Activated CD4-positive, alpha-beta T cell treated with anti-CD3 and anti-CD28 coated beads, Interleukin-2, amount 10 ng/mL, durations not matched to agents 7 days and 5 days (primary cell): ENCODE measurements at regions not wholly inside any gene's neighbourhood (a gene's known extent, or its start where the extent isn't known, plus 50 kb on each side); places are given as distances from the start of the nearest gene placed in this dataset.

ENCODE experiments used
- CTCF ChIA-PET: fragments of 350-600 bp; sonication (Branson Sonifier 250); formaldehyde crosslinking; loops from one replicate; lab custom pipeline; 2021; ENCODE audit warnings: antibody characterized with exemption; lab: Charles Lee
- POLR2A ChIA-PET: fragments of 350-600 bp; sonication (Branson Sonifier 250); formaldehyde crosslinking; loops from one replicate; lab custom pipeline; 2021; ENCODE audit warnings: antibody characterized with exemption; lab: Charles Lee
- DNase-seq: peaks from one replicate; pipeline ENCODE4 v3.0.0-alpha.2; 2020
- H3K27ac Mint-ChIP-seq: one replicate; pipeline ENCODE4 v1.8.0; 2021; ENCODE audit warnings: mild to moderate bottlenecking, moderate library complexity, mixed read lengths
- H3K27me3 Mint-ChIP-seq: one replicate; pipeline ENCODE4 v1.8.0; 2021; ENCODE audit warnings: mixed read lengths
- H3K36me3 Mint-ChIP-seq: one replicate; pipeline ENCODE4 v1.8.0; 2021; ENCODE audit warnings: low read depth, mixed read lengths
- H3K4me1 Mint-ChIP-seq: one replicate; pipeline ENCODE4 v1.8.0; 2021; ENCODE audit warnings: mixed read lengths
- H3K4me3 Mint-ChIP-seq: one replicate; pipeline ENCODE4 v1.8.0; 2021; ENCODE audit warnings: mild to moderate bottlenecking, moderate library complexity, mixed read lengths
- H3K9me3 Mint-ChIP-seq: one replicate; pipeline ENCODE4 v1.8.0; 2021; ENCODE audit warnings: mixed read lengths

DNA sequence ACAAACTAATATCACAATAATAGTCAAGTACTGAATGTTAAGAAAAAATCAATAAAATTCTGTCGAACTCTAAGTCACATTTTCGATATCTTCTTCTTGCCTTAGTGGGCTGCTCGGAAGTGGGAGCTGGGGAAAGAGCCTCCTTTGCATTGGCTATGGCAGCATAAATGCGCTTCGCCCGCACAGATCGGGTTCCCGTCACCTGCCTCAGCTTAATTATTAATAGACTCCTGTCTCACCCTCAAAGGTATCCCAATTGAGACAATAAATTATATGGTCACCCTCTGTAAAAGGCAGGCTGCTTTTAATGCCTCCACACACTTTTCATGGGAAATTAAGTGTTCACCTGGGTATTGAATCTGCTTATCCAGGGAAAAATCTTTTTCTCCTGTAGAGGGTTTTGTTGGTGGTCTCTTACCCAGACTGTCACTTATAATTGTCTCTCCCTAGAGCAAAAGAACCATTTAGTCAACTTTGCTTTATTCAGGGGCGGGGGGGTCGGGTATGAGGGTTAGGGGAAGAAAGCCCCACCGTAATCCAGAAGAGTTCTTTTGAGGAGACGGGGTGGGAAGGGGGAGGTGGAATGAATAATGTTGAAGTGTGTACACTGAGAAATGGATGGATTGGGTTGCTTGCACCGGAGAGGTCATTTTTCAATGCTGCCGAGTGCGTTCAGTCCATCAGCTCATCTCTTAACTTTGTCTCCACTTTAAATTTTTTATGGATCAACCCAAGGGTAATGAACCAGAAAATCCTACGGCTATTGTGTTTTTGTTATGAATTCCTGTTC lies 682.6 kb upstream of the SGCG start:
- no peaks in the 10 kb centered on the region for H3K4me1 Mint-ChIP-seq
- H3K4me3 Mint-ChIP-seq, result no peak overlapping the region
- DNase-seq, result no peak
- POLR2A ChIA-PET, result no interaction called here
- no peak overlapping the region for H3K27ac Mint-ChIP-seq
- CTCF ChIA-PET, result no interaction called here
- no peaks in the 10 kb centered on the region for H3K9me3 Mint-ChIP-seq
- no peaks in the 10 kb centered on the region for H3K27me3 Mint-ChIP-seq
- H3K36me3 Mint-ChIP-seq, result no peaks in the 10 kb centered on the region

GRCh38 chr13:22499919-22500318 lies 680.9 kb upstream of the SGCG start:
- H3K36me3 Mint-ChIP-seq, result no peaks in the 10 kb centered on the region
- H3K4me1 Mint-ChIP-seq, result no peaks in the 10 kb centered on the region
- H3K9me3 Mint-ChIP-seq, result no peaks in the 10 kb centered on the region
- no peak for DNase-seq
- ChIA-PET POLR2A (no interaction called here), CTCF (no interaction called here)
- no peak overlapping the region for H3K27ac Mint-ChIP-seq
- H3K4me3 Mint-ChIP-seq, result no peak overlapping the region
- no peaks in the 10 kb centered on the region for H3K27me3 Mint-ChIP-seq

- DNase-seq, result no peak
- Mint-ChIP-seq H3K4me1 (no peaks in the 10 kb centered on the region), H3K27me3 (peaks cover 2% of the 10 kb centered on the region), H3K9me3 (no peaks in the 10 kb centered on the region), H3K27ac (no peak overlapping the region), H3K4me3 (no peak overlapping the region), H3K36me3 (no peaks in the 10 kb centered on the region)
- POLR2A ChIA-PET, result no interaction called here
- CTCF ChIA-PET, result no interaction called here
These were observed 675.3 kb upstream of the SGCG start for GRCh38 chr13:22505489-22505888.

DNA sequence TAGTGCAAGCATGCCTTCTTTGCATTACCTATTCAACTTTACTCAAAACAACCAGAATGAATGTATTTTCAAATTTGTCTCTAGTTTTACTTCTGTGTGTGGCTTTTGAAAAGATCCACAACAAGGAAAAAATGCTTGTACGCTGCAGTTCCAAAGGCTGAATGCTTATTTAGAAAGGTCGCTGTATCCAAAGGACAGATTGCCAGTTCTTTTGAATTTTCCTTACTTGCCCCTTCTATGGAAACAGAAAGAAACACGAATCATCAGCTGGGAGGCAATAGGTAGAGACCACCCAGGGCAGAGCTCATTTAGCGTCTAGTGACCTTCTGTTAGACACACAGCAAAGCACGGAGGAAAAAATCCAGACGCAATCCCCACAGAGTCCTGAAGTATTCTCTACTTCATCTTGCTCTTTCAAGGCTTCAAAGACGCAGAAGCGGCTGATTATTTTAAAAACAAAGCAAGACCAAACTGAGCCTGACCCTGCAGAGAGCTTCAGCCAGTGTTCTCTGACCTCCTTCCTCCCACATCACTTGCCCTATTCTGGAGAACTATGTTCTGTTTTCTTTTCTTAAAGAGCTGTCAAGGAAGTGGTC lies 674.6 kb upstream of the SGCG start:
- no peaks in the 10 kb centered on the region for H3K4me1 Mint-ChIP-seq
- DNase-seq, result no peak
- POLR2A ChIA-PET, result no interaction called here

DNA sequence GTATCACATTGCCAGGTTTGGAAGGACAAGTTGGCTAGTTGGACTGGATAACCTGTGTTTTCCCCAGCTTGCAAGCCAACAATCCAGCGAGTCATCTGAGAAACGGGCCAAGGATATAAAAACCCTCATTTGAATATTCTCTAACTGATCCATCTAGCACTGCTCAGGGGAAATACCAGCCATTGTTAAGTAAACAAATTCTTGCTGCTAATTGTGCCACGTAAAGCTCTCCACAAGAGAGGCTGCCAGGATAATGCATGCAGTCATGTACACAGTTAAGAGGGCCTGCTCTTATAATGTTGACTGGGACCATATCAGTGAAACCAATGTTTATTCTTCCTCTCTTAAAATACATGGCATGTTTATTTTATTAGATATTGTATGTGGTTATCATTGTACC lies 663.2 kb upstream of the SGCG start:
- Mint-ChIP-seq H3K36me3 (no peaks in the 10 kb centered on the region), H3K4me3 (no peak overlapping the region), H3K9me3 (peaks cover 7% of the 10 kb centered on the region), H3K27ac (no peak overlapping the region), H3K27me3 (no peaks in the 10 kb centered on the region), H3K4me1 (no peaks in the 10 kb centered on the region)
- POLR2A ChIA-PET, result no interaction called here
- CTCF ChIA-PET, result no interaction called here
- no peak for DNase-seq

More for the DNA sequence above, 674.6 kb upstream of the SGCG start:
- Mint-ChIP-seq H3K9me3 (no peaks in the 10 kb centered on the region), H3K36me3 (no peaks in the 10 kb centered on the region), H3K27me3 (peaks cover 2% of the 10 kb centered on the region), H3K27ac (no peak overlapping the region), H3K4me3 (no peak overlapping the region)
- CTCF ChIA-PET, result no interaction called here

- Mint-ChIP-seq H3K27me3 (no peaks in the 10 kb centered on the region), H3K27ac (no peak overlapping the region), H3K4me3 (no peak overlapping the region), H3K4me1 (no peaks in the 10 kb centered on the region), H3K9me3 (peaks cover 7% of the 10 kb centered on the region), H3K36me3 (no peaks in the 10 kb centered on the region)
- ChIA-PET POLR2A (no interaction called here), CTCF (no interaction called here)
- no peak for DNase-seq
These were observed 643.9 kb upstream of the SGCG start for GRCh38 chr13:22536851-22537250.

- Mint-ChIP-seq H3K9me3 (peaks cover 4% of the 10 kb centered on the region), H3K36me3 (no peaks in the 10 kb centered on the region), H3K4me3 (no peak overlapping the region), H3K4me1 (no peaks in the 10 kb centered on the region), H3K27ac (no peak overlapping the region), H3K27me3 (no peaks in the 10 kb centered on the region)
- POLR2A ChIA-PET, result no interaction called here
- no peak for DNase-seq
- CTCF ChIA-PET, result no interaction called here
These were observed 642.4 kb upstream of the SGCG start for GRCh38 chr13:22538400-22538799.

DNA sequence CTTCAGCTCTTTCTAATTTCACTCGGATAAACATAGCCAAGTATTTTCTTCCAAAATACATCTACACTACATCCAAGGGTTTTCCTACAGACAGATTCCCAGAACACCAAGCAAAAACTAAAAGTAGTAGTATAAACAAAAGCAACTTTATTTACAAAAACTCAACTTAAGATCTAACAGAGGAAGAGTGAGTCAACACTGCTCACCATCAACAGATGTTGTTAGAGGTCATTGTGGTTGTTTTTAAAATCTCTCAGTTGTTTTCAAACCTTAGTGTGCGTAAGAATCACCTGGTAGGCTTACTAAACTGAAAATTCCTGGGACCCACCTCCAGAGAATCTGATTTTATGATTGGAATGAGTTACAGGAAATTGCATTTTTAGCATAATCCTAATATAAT lies 631.7 kb upstream of the SGCG start:
- no peaks in the 10 kb centered on the region for H3K4me1 Mint-ChIP-seq
- H3K9me3 Mint-ChIP-seq, result peaks cover 6% of the 10 kb centered on the region
- no peaks in the 10 kb centered on the region for H3K36me3 Mint-ChIP-seq
- DNase-seq, result no peak
- no peak overlapping the region for H3K27ac Mint-ChIP-seq
- H3K27me3 Mint-ChIP-seq, result no peaks in the 10 kb centered on the region
- ChIA-PET CTCF (no interaction called here), POLR2A (no interaction called here)
- H3K4me3 Mint-ChIP-seq, result no peak overlapping the region

DNA sequence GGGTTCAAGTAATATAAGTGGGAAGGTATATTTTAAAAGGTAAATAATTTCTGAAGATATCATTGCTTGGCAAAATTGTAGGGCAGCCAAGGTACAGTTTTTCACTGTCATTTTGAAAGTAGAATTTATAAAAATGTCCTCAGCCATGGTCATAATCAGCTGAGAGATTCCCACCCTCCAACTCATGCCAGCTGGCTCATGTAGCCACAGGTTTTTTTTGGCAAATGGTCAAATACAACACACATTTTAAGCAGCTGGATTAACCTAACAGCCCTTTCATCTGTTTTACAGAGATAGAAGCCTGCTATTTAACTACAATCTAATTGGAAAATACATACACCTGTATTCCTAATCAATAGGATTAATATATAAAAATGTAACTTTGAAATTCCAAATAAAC lies 619.2 kb upstream of the SGCG start:
- Mint-ChIP-seq H3K4me3 (no peak overlapping the region), H3K36me3 (no peaks in the 10 kb centered on the region), H3K9me3 (peaks cover 6% of the 10 kb centered on the region), H3K27me3 (no peaks in the 10 kb centered on the region), H3K4me1 (no peaks in the 10 kb centered on the region), H3K27ac (no peak overlapping the region)
- POLR2A ChIA-PET, result no interaction called here
- no peak for DNase-seq
- CTCF ChIA-PET, result no interaction called here

DNA sequence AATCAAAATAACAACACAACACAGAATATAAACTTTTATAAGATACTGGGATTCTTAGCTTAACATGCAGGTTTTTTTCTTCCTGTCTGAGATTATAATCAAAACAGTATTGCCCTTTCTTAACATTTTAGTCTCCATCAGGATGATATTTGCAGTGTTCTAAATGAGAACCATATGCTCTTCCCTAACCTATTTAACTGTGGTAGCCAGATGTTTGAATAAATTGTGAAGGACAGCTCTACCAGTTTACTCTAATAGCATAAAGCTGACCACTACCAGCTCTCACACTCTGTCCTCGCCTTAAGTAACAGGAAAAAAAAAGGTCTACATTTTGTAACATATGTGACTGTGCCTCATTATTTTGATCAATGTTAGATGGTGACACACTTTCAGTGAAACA lies 618.7 kb upstream of the SGCG start:
- H3K27me3 Mint-ChIP-seq, result no peaks in the 10 kb centered on the region
- CTCF ChIA-PET, result no interaction called here
- no peak overlapping the region for H3K4me3 Mint-ChIP-seq

DNA sequence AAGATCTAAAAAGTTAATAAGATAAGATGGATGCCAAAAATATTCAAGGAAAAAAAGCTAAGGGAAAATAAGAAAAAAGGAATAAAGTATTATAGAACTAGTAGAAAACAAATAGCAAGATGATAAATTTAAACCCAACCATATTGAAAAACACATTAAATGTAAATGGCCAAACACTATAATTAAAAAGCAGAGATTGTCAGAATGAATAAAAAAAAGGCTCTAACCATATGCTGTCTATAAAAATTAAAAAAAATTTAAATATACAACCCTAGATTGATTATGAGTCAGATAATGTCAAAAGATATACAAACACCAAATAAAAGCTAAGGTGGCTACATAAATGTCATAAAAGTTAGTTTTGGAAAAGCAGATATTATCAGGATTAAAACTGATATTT lies 617.5 kb upstream of the SGCG start:
- H3K4me3 Mint-ChIP-seq, result no peak overlapping the region
- H3K27ac Mint-ChIP-seq, result no peak overlapping the region
- ChIA-PET CTCF (no interaction called here), POLR2A (no interaction called here)
- peaks cover 4% of the 10 kb centered on the region for H3K9me3 Mint-ChIP-seq
- H3K27me3 Mint-ChIP-seq, result no peaks in the 10 kb centered on the region
- no peak for DNase-seq
- H3K4me1 Mint-ChIP-seq, result no peaks in the 10 kb centered on the region
- H3K36me3 Mint-ChIP-seq, result no peaks in the 10 kb centered on the region

More for the DNA sequence above, 618.7 kb upstream of the SGCG start:
- Mint-ChIP-seq H3K9me3 (peaks cover 4% of the 10 kb centered on the region), H3K36me3 (no peaks in the 10 kb centered on the region), H3K4me1 (no peaks in the 10 kb centered on the region), H3K27ac (no peak overlapping the region)
- DNase-seq, result no peak
- POLR2A ChIA-PET, result no interaction called here

GRCh38 chr13:22569811-22570210 lies 611.0 kb upstream of the SGCG start:
- CTCF ChIA-PET, result no interaction called here
- Mint-ChIP-seq H3K27ac (no peak overlapping the region), H3K27me3 (no peaks in the 10 kb centered on the region), H3K4me1 (no peaks in the 10 kb centered on the region), H3K4me3 (no peak overlapping the region), H3K9me3 (peaks cover 2% of the 10 kb centered on the region), H3K36me3 (no peaks in the 10 kb centered on the region)
- POLR2A ChIA-PET, result no interaction called here
- no peak for DNase-seq

DNA sequence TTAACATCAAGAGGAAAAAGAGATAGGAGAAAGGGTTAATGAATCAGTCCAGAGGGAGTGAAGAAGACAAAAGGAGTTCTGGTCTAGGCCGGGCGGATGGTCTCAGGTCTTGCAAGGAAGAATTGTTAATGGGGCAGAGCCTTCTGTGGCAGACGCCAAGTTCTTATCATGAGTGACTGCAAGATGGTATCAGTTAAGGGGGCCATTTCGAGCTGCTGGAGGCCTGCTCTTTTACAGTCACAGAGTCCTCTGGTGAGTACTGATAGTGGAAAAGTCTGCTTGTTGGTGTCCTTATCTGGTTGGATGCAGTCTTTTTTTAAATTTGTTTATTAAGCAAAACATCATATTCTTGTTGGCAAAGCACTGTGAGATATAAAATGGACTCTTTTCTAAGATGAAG lies 590.9 kb upstream of the SGCG start:
- ChIA-PET CTCF (no interaction called here), POLR2A (no interaction called here)
- DNase-seq, result no peak
- H3K27ac Mint-ChIP-seq, result no peak overlapping the region
- H3K4me1 Mint-ChIP-seq, result no peaks in the 10 kb centered on the region
- H3K36me3 Mint-ChIP-seq, result no peaks in the 10 kb centered on the region
- H3K27me3 Mint-ChIP-seq, result no peaks in the 10 kb centered on the region
- no peak overlapping the region for H3K4me3 Mint-ChIP-seq
- peaks cover 3% of the 10 kb centered on the region for H3K9me3 Mint-ChIP-seq

- Mint-ChIP-seq H3K4me1 (no peaks in the 10 kb centered on the region), H3K36me3 (no peaks in the 10 kb centered on the region), H3K27ac (no peak overlapping the region), H3K27me3 (no peaks in the 10 kb centered on the region), H3K4me3 (no peak overlapping the region), H3K9me3 (peaks cover 3% of the 10 kb centered on the region)
- ChIA-PET CTCF (no interaction called here), POLR2A (no interaction called here)
- no peak for DNase-seq
These were observed 588.3 kb upstream of the SGCG start for GRCh38 chr13:22592515-22592914.
